Activated T-cell treated with anti-CD3 and anti-CD28 coated beads for 48 hours (primary cell): ENCODE measurements at regions not wholly inside any gene's neighbourhood (a gene's known extent, or its start where the extent isn't known, plus 50 kb on each side); places are given as distances from the start of the nearest gene placed in this dataset.

Experiments used
- DNase-seq: peaks from one replicate; pipeline ENCODE4 v3.0.0-alpha.2; 2020; ENCODE audit warnings: low read depth

DNA sequence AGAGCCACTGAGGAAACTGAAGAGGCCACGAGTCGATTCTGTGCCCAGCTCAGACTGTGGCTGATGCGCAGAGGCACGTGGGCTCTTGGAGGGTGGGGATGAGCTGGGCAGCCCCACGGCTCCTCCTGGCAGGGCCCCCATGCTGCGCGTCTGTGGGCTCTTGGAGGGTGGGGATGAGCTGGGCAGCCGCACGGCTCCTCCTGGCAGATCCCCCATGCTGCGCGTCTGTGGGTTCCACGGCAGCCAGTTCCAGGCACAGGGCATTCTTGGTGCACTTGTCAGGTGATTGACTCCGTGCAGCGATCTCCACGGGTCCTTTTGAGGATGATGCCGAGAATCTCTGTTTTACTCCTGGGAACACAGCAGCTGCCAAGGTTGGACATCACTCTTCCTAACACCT is 138.1 kb upstream of the ZNF236 start:
- no peak for DNase-seq

DNA sequence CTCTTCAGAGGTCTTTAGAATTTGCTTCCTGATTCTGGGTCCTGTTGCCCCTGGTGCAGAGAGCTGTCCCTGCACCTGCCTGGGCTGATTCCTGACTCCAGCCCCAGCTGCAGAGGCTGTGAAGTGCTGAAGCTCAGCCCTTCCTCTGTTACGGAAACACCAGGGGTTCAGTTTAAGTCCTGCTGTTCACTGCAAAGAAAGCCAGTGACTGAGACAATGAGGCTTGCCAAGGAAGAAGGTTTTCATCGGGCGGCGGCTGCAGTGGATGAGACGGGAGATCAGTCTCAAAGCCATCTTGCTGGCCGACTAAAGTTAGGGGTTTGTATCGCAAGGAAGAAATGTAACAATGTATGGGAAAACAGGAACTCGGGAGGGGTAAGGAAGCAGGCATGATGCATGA is 142.4 kb upstream of the ZNF236 start:
- no peak for DNase-seq

DNA sequence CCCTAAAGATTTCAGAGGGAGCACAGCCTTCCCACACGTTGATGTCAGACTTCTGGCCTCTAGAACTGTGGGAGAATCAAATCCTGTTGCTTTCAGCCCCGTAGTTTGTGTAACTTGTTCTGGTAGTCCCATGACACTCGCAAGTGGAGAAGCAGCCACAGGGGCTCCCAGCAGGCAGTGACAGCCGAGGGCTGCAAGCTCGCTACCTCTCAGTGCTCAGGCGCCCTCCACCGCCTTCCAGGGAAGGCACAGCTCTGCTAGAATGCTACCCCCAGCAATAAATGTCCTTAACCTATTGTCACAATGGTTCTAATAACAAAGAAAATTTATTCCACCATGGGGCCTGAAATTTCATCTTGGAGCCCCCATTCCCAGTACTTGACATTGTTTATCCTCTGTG is 143.1 kb upstream of the ZNF236 start:
- DNase-seq, result no peak

- no peak for DNase-seq
These were observed 144.1 kb upstream of the ZNF236 start for GRCh38 chr18:76678248-76678647.

GRCh38 chr18:76674596-76674995 is 147.8 kb upstream of the ZNF236 start:
- DNase-seq, result no peak

GRCh38 chr18:76673281-76674185 is 148.8 kb upstream of the ZNF236 start:
- no peak for DNase-seq

DNA sequence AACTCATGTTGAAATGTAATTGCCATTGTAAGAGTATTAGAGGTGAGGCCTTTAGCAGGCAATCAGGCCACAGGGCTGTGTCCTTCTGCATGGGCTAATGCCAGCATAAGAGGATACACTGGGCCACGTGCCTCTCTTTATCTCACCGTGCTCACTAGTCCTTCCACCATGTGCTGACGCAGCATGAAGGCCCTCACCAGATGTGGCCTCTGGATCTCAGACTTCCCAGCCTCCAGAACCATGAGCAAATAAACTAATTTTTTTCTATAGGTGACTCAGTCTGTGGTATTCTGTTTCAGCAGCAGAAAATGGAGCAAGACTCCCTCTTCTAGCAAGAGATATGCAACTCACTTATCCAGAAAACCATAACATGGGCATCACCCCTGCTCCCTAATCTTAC is 149.7 kb upstream of the ZNF236 start:
- no peak for DNase-seq

DNA sequence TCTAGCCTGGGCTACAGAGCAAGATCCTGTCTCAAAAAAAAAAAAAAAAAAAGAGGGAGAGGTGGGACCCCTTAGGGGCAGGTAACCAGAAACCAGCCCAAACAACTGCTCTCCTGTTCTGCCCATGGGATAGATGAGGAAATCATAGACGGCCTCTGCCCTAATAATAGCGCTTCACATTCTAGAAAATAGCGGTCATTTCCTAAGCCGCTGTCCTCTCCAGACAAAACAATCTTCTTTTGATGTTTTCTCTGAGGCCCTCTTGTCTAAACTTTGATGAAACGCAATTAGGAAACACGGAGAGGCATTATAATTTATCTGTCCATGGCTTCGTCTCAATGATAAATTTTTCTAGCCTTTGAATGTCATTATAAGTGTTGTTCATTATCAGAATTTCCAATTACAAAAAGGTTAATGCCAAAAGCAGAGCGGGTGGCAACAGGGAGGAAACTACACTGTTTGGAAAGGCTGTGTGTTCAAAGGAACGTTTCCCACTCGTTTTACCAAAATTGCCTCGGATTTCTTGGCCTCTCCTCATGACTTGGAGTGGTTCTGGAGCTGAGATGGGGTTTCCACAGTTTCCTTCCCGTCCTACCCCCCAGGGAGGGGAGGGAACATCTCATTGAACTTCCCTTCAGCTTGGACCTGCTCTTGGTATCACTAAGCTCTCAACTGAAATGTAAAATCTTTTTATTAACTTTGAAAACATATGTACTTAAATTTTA is 151.6 kb upstream of the ZNF236 start:
- DNase-seq, result no peak

- no peak for DNase-seq
These were observed 153.8 kb upstream of the ZNF236 start for GRCh38 chr18:76668546-76668945.

DNA sequence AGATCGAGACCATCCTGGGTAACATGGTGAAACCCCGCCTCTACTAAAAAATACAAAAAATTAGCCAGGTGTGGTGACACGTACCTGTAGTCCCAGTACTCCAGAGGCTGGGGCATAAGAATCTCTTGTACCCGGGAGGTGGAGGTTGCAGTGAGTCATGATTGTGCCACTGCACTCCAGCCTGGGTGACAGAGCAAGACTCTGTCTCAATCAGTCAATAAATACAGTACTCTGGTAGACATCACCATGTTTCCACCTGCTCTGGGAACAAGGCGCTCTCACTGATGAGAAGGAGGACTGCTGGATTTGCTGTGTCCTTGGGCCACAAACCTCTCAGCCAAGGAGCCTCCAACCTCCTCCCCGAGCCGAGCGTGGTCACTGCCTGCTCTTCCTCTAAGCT is 154.2 kb upstream of the ZNF236 start:
- DNase-seq, result no peak

GRCh38 chr18:76667603-76668002 is 154.8 kb upstream of the ZNF236 start:
- DNase-seq, result no peak

GRCh38 chr18:76662626-76663025 is 159.7 kb upstream of the ZNF236 start:
- DNase-seq, result no peak

DNA sequence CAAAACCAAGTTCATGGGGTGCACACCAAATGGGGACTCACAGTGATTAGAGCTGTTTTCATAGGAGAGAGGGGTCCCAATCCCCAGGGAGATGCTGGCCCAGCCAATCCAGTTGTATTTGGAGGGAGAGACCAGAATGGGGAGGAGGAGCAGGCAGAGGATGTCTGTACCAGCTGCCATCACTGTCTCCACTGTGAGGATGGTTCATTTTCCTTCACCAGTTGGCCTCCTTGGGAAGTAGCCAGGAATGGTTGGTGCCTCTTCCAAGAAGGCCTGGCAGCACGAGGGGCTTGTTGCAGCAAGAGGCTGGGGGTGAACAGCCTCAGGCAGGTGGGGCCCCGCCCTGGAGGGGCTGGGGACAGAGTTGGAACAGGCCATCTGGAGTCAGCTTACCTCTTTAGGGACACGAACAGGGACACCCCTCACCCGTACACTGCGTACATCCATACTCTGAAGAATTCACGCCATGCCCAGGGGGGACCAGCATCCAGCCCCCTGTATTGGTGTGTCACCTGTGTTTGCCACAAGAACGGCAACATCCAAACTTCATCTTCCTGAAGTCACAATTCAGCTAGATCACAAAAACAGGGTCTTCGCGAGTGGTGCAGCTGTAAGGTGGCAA is 161.7 kb upstream of the ZNF236 start:
- no peak for DNase-seq

- peak; percentile 46 for DNase-seq
These were observed 163.6 kb upstream of the ZNF516 start for GRCh38 chr18:76658627-76659026.

GRCh38 chr18:76657911-76658470 is 162.9 kb upstream of the ZNF516 start:
- no peak for DNase-seq

DNA sequence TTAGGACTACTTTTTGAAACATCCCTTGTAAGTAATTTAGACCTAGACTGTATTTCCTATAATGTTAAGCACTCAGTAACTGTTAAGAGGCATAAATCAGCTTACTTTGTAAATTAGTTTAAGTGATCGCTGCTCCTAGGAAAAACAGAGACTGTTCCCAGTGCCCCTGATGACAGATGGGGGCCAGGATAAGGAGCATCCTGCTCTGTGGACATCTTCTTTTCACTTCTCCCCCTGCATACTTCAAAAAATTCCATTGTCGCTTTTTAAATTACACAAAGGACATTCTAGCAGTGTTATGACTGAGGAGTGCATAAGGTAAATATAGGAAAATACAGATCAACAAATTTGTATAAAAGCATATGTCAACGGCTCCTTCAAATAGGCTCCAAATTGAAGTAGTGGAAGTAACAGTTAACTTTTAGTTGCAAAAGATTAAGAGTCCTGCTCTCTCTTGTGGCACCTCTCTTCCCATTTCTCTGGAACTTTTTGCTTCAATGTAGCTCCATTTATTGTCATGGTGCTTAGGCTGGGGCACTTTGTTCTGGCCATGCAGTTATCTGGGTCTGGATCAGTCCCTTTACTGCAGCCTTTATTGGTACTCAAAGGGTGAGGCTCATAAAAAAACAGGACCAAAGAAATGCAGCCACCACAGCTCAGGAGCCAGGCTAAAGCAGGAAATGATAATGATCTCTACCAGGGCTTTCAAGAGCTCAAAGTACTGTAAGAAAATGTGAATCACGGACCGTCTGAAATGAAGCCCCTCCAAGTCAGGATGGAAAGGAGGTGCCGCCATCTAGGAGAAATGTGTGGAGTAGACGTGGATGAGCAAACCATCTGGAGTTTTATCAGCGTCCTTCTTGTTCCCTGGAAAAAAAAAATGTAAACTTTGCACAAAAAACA is 162.1 kb upstream of the ZNF516 start:
- no peak for DNase-seq

GRCh38 chr18:76654577-76654976 is 159.5 kb upstream of the ZNF516 start:
- no peak for DNase-seq

GRCh38 chr18:76647322-76647721 is 152.3 kb upstream of the ZNF516 start:
- no peak for DNase-seq

DNA sequence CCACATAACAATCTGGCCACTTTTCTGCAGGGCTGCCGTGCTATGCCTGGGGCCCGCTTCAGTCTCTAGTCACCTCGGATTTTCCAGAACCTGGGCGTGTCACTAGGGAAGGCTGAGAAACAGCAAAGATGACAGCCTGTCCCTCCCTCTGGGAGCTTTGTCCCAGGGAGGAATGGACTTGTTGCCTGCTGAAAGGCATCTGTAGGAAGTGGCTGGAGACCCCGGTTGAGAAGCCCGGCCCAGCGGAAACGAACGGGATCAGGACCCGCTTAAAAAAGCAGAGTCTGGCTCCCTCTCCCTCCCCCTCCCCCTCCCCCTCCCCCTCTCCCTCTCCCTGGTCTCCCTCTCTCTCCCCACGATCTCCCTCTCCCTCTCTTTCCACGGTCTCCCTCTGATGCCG is 149.5 kb upstream of the ZNF516 start:
- DNase-seq, result no peak

GRCh38 chr18:76643996-76644395 is 149.0 kb upstream of the ZNF516 start:
- no peak for DNase-seq

DNA sequence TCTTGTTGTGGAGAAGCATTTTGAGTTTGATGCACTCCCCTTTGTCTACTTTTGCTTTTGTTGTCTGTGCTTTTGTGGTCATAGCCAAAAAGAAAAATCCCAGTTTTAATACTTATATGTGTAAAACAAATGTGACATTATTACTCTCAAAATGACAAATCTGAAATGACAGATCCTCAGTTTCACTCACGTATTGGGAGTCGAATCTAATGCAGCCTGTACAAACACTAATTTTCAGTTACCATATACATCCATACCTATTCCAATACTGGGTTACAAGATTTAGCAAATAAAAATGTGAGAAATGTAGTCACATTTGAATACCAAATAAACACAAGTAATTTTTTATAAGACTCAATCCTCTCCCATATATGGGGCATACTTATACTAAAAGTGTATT is 148.2 kb upstream of the ZNF516 start:
- no peak for DNase-seq

GRCh38 chr18:76640438-76640837 is 145.4 kb upstream of the ZNF516 start:
- no peak for DNase-seq
